H1 (cell line): ENCODE measurements at regions not wholly inside any gene's neighbourhood (a gene's known extent, or its start where the extent isn't known, plus 50 kb on each side); places are given as distances from the start of the nearest gene placed in this dataset.

Experiments used
- CTCF ChIA-PET: fragments of 300-600 bp; sonication (Branson Sonifier 250); formaldehyde crosslinking; loops from one replicate; lab custom pipeline; 2021; ENCODE audit not compliant: partially characterized antibody; lab: Charles Lee
- POLR2A ChIA-PET: fragments of 300-600 bp; sonication (Branson Sonifier 250); formaldehyde crosslinking; loops from one replicate; lab custom pipeline; 2021; ENCODE audit warnings: inconsistent platforms; ENCODE audit not compliant: partially characterized antibody; lab: Charles Lee
- DNase-seq, 2 experiments: peaks; one replicate each; pipeline versions ENCODE4 v3.0.0 to v3.0.0-alpha.2; 2010 to 2022; ENCODE audit warnings: low spot score in 2 of 2, low read depth in 1 of 2, mixed read lengths in 1 of 2
- FAIRE-seq: peaks from 2 replicates; lab custom pipeline; 2011; peaks lifted over from hg19 to GRCh38; lab: Jason Lieb, UNC
- H2AFZ ChIP-seq: 2 replicates; pipeline ENCODE4 v1.8.1; 2012; ENCODE audit warnings: low read length, inconsistent platforms
- H2AK5ac ChIP-seq: 2 replicates; pipeline ENCODE4 v1.6.1; 2013; ENCODE audit warnings: low read depth, low read length
- H2BK120ac ChIP-seq: replicated peaks from 2 replicates; pipeline ENCODE3; 2013; ENCODE audit warnings: low read depth, low read length, inconsistent platforms
- H2BK12ac ChIP-seq: 2 replicates; pipeline ENCODE4 v1.6.1; 2013; ENCODE audit warnings: low read depth, low read length
- H2BK15ac ChIP-seq: 2 replicates; pipeline ENCODE4 v1.6.1; 2013; ENCODE audit warnings: low read length
- H2BK20ac ChIP-seq: 2 replicates; pipeline ENCODE4 v1.6.1; 2013; ENCODE audit warnings: low read length
- H2BK5ac ChIP-seq: 2 replicates; pipeline ENCODE4 v1.6.1; 2013; ENCODE audit warnings: low read depth, low read length
- H3K14ac ChIP-seq: 2 replicates; pipeline ENCODE4 v1.6.1; 2013; ENCODE audit warnings: inconsistent platforms; ENCODE audit not compliant: insufficient read length
- H3K18ac ChIP-seq: 2 replicates; pipeline ENCODE4 v1.6.1; 2013; ENCODE audit warnings: low read length; ENCODE audit errors: extremely low read depth
- H3K23ac ChIP-seq: 2 replicates; pipeline ENCODE4 v1.6.1; 2013; ENCODE audit warnings: inconsistent platforms; ENCODE audit not compliant: insufficient read length
- H3K23me2 ChIP-seq: 2 replicates; pipeline ENCODE4 v1.6.1; 2013; ENCODE audit warnings: low read depth, low read length
- H3K27ac ChIP-seq: 2 replicates; pipeline ENCODE4 v1.6.1; 2011; ENCODE audit warnings: low read depth, low read length, inconsistent platforms
- H3K27me3 ChIP-seq, 4 experiments: replicated peaks in 1 of 4; 1 replicate in 1 of 4; 2 replicates in 3 of 4; pipeline versions ENCODE4 v1.6.1 to v1.8.1; 2011 to 2013; ENCODE audit warnings: low read length in 3 of 4, mild to moderate bottlenecking in 3 of 4, inconsistent platforms in 2 of 4, mixed read lengths in 2 of 4, moderate library complexity in 1 of 4; ENCODE audit not compliant: control insufficient read depth in 3 of 4, insufficient read depth in 3 of 4; ENCODE audit errors: extremely low read depth in 1 of 4
- H3K36me3 ChIP-seq, 4 experiments: 2 replicates each; pipeline versions ENCODE4 v1.6.1 to v1.8.1; 2011 to 2013; ENCODE audit warnings: mild to moderate bottlenecking in 4 of 4, low read length in 3 of 4, moderate library complexity in 2 of 4, control low read depth in 1 of 4, inconsistent platforms in 1 of 4; ENCODE audit not compliant: insufficient read depth in 4 of 4, control insufficient read depth in 2 of 4
- H3K4ac ChIP-seq: replicated peaks from 2 replicates; pipeline ENCODE3; 2013; ENCODE audit warnings: low read length, low read depth, mixed read lengths, inconsistent platforms; ENCODE audit not compliant: insufficient read length
- H3K4me1 ChIP-seq, 4 experiments: replicated peaks in 1 of 4; 1 replicate in 1 of 4; 2 replicates in 3 of 4; pipeline versions ENCODE4 v1.6.1 to v1.8.1; 2011 to 2013; ENCODE audit warnings: low read length in 3 of 4, inconsistent platforms in 2 of 4, mixed read lengths in 1 of 4; ENCODE audit not compliant: insufficient read depth in 4 of 4, control insufficient read depth in 3 of 4
- H3K4me2 ChIP-seq, 2 experiments: 2 replicates each; pipeline versions ENCODE4 v1.6.1 to v1.8.1; 2011 to 2013; ENCODE audit warnings: low read depth in 2 of 2, low read length in 2 of 2, control low read depth in 1 of 2, inconsistent platforms in 1 of 2, mild to moderate bottlenecking in 1 of 2; ENCODE audit not compliant: insufficient read depth in 1 of 2
- H3K4me3 ChIP-seq, 4 experiments: fragments of 200-600, 300-600 bp in 1 of 4; sonication (generic), shearing (Covaris generic), sonication (Bioruptor Twin) in 1 of 4; 2 replicates each; pipeline versions ENCODE4 v1.5.1 to v1.8.1; 2011 to 2016; ENCODE audit warnings: low read length in 4 of 4, low read depth in 3 of 4, control low read depth in 2 of 4, inconsistent platforms in 2 of 4, mild to moderate bottlenecking in 2 of 4, mixed read lengths in 1 of 4, moderate library complexity in 1 of 4; ENCODE audit not compliant: insufficient read depth in 2 of 4; ENCODE audit errors: extremely low read depth in 1 of 4
- H3K56ac ChIP-seq: replicated peaks from 2 replicates; pipeline ENCODE3; 2013; ENCODE audit warnings: low read depth, mild to moderate bottlenecking, mixed read lengths, low read length, inconsistent platforms; ENCODE audit not compliant: insufficient read length
- H3K79me1 ChIP-seq: 2 replicates; pipeline ENCODE4 v1.6.1; 2013; ENCODE audit warnings: low read depth, low read length, control low read depth
- H3K79me2 ChIP-seq, 2 experiments: 2 replicates each; pipeline versions ENCODE4 v1.6.1 to v1.8.1; 2012 to 2013; ENCODE audit warnings: low read length in 2 of 2, mild to moderate bottlenecking in 2 of 2, inconsistent platforms in 1 of 2; ENCODE audit not compliant: insufficient read depth in 2 of 2, control insufficient read depth in 1 of 2
- H3K9ac ChIP-seq, 4 experiments: replicated peaks in 1 of 4; 1 replicate in 1 of 4; 2 replicates in 3 of 4; pipeline versions ENCODE4 v1.6.1 to v1.8.1; 2011 to 2013; ENCODE audit warnings: low read depth in 3 of 4, low read length in 3 of 4, control low read depth in 2 of 4, mild to moderate bottlenecking in 2 of 4, moderate library complexity in 2 of 4, inconsistent platforms in 1 of 4; ENCODE audit errors: extremely low read depth in 1 of 4
- H3K9me3 ChIP-seq, 2 experiments: 2 replicates each; pipeline versions ENCODE4 v1.6.1 to v1.8.1; 2012 to 2013; ENCODE audit warnings: mild to moderate bottlenecking in 2 of 2, moderate library complexity in 2 of 2, control low read depth in 1 of 2, inconsistent platforms in 1 of 2, low read depth in 1 of 2, low read length in 1 of 2, mixed read lengths in 1 of 2; ENCODE audit not compliant: insufficient read depth in 2 of 2
- H4K20me1 ChIP-seq, 2 experiments: replicated peaks in 1 of 2; 2 replicates each; pipeline versions ENCODE3 to v1.8.1; 2011 to 2013; ENCODE audit warnings: inconsistent platforms in 2 of 2, low read length in 2 of 2, mild to moderate bottlenecking in 1 of 2; ENCODE audit not compliant: insufficient read depth in 2 of 2, control insufficient read depth in 1 of 2
- H4K5ac ChIP-seq: 2 replicates; pipeline ENCODE4 v1.6.1; 2013; ENCODE audit warnings: low read length, low read depth, mixed read lengths, inconsistent platforms; ENCODE audit not compliant: insufficient read length
- H4K8ac ChIP-seq: 2 replicates; pipeline ENCODE4 v1.8.0; 2013; ENCODE audit warnings: mild to moderate bottlenecking, moderate library complexity, low read length, inconsistent platforms; ENCODE audit not compliant: insufficient read depth; ENCODE audit errors: extremely low read depth
- H4K91ac ChIP-seq: replicated peaks from 2 replicates; pipeline ENCODE3; 2013; ENCODE audit warnings: low read length, mixed read lengths, inconsistent platforms; ENCODE audit not compliant: insufficient read length
- CEBPB ChIP-seq: IDR thresholded peaks from 2 replicates; pipeline ENCODE4 v1.6.1; 2012; ENCODE audit warnings: low read depth, low read length
- POLR2A ChIP-seq, 2 experiments: IDR thresholded peaks; 1 replicate in 1 of 2; 2 replicates in 1 of 2; pipeline ENCODE4 v1.6.1; 2011; ENCODE audit warnings: low read depth in 2 of 2, low read length in 2 of 2, mild to moderate bottlenecking in 2 of 2; ENCODE audit errors: control extremely low read depth in 1 of 2
- SIN3A ChIP-seq, 2 experiments: IDR thresholded peaks in 1 of 2; conservative IDR thresholded peaks in 1 of 2; 2 replicates each; pipeline ENCODE4 v1.6.1; 2011 to 2012; ENCODE audit warnings: low read length in 2 of 2, improper control_type of control experiment in 1 of 2, low read depth in 1 of 2, mild to moderate bottlenecking in 1 of 2
- SRF ChIP-seq: IDR thresholded peaks from 2 replicates; pipeline ENCODE4 v1.6.1; 2011; ENCODE audit warnings: mild to moderate bottlenecking, low read depth, low read length, moderate library complexity
- TCF12 ChIP-seq: IDR thresholded peaks from 2 replicates; pipeline ENCODE4 v1.6.1; 2011; ENCODE audit warnings: low read depth, mild to moderate bottlenecking, low read length
- WGBS, 2 experiments: shearing (Covaris generic) in 1 of 2; methylation state at CpG; one replicate each; pipeline versions ENCODE4 v1.1.6 to v1.1.7; 2013 to 2015; ENCODE audit warnings: low lambda C conversion rate in 2 of 2, mixed read lengths in 2 of 2, inconsistent platforms in 1 of 2, low coverage in 1 of 2, missing lambda C conversion rate in 1 of 2; ENCODE audit not compliant: insufficient replicate concordance in 2 of 2, insufficient coverage in 1 of 2, insufficient read length in 1 of 2; ENCODE audit errors: extremely low coverage in 1 of 2, missing lambda C conversion rate in 1 of 2; 5-methylcytosine and 5-hydroxymethylcytosine counted together

DNA sequence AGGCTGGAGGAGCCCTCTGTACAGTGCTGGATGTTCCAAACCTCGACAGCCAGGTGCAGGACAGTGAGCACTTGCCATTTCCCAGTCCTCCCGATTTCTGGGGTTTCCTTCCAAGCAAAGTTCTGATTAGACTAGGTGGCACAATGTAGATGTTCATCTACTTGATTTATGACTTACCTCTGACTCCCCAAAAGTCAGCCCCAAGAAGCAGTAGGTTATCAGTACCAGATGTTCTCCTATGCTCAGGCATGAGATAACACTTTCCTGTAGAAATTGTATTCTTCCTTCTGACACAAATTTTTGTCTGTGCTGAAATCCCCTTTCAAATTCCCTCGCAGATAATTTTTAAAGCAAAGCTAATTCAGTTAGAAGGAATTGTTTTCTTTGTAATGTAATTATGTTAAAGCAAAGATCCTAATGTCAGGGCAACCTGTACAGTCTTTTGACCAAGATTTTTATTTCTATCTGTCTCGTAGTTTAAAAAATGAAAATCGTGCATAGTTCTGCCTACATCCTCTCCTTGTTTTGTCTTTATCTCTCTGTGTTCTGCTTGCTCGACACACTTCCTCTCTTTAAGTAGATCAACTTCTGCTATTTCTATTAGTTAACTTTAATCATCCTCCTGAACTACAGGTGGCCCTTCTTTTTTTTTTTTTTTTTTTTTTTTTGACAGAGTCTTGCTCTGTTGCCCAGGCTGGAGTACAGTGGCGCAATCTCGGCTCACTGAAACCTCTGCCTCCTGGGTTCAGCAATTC, 102.4 kb upstream of the PJA2 start:
- no peaks in the 10 kb centered on the region for H3K9me3 ChIP-seq
- H4K20me1 ChIP-seq = no peaks in the 10 kb centered on the region
- no peaks in the 10 kb centered on the region for H3K23me2 ChIP-seq
- no peak overlapping the region for H3K23ac ChIP-seq
- no peak for TF ChIP-seq CEBPB
- no peak for TF ChIP-seq SIN3A (conservative IDR thresholded peaks at IDR 0.05 in 1 of 2, IDR thresholded peaks at IDR 0.05 in 1 of 2; ENCODE audit: low read depth in 1 of 2, low read length in 2 of 2)
- TF ChIP-seq POLR2A (IDR thresholded peaks at IDR 0.05; ENCODE audit: control extremely low read depth in 1 of 2, low read depth in 2 of 2, low read length in 2 of 2) = no peak
- TF ChIP-seq TCF12 = no peak
- TF ChIP-seq SRF = no peak
- TF ChIP-seq, all 59 proteins: peak for 0
- no peak for FAIRE-seq
- Histone ChIP-seq H3K27me3 (no peaks in the 10 kb centered on the region), H2BK12ac (no peak overlapping the region), H3K56ac (no peak overlapping the region), H3K18ac (no peak overlapping the region), H2AFZ (peak overlapping the region; percentile 2; the same call in 1 of the 2 replicates), H3K9ac (no peak overlapping the region), H2BK5ac (no peak overlapping the region), H4K5ac (no peak overlapping the region), H3K4me3 (no peak overlapping the region), H3K79me1 (no peaks in the 10 kb centered on the region), H2BK20ac (no peak overlapping the region), H3K27ac (no peak overlapping the region), H3K4ac (no peak overlapping the region), H3K4me2 (no peak overlapping the region), H2BK15ac (no peak overlapping the region), H4K8ac (no peak overlapping the region), H2BK120ac (no peak overlapping the region), H2AK5ac (no peak overlapping the region), H3K14ac (no peak overlapping the region), H3K4me1 (no peaks in the 10 kb centered on the region), H3K36me3 (no peaks in the 10 kb centered on the region), H4K91ac (no peak overlapping the region), H3K79me2 (no peaks in the 10 kb centered on the region)
- no peak for DNase-seq
- POLR2A ChIA-PET = no interaction called here
- CTCF ChIA-PET = no interaction called here
- 89% methylated on average over 7 of the region's 8 CpGs; no CpG with 5 or more reads in 1 of the 2 experiments for WGBS, 2 experiments
